Right cardiac atrium (tissue), 5 donors: ENCODE measurements at regions not wholly inside any gene's neighbourhood (a gene's known extent, or its start where the extent isn't known, plus 50 kb on each side); places are given as distances from the start of the nearest gene placed in this dataset.

ENCODE experiments used
- ATAC-seq, 2 donors: fragments of 200-7000 bp; cut with Tn5 transposase; one replicate each; pipeline versions ENCODE4 v1.8.0 to v1.9.1; 2020; ENCODE audit warnings: moderate library complexity in 2 of 2, mild to moderate bottlenecking in 1 of 2
- DNase-seq, 3 donors: peaks; one replicate each; pipeline ENCODE4 v3.0.0-alpha.2; 2020
- H3K27ac ChIP-seq: one replicate; pipeline ENCODE4 v1.5.1; 2013; ENCODE audit warnings: mild to moderate bottlenecking, low read length, control low read depth, moderate library complexity
- H3K27me3 ChIP-seq: one replicate; pipeline ENCODE4 v1.6.1; 2013; ENCODE audit not compliant: control insufficient read depth, insufficient read depth
- H3K4me1 ChIP-seq: one replicate; pipeline ENCODE4 v1.6.1; 2013; ENCODE audit warnings: low read length; ENCODE audit not compliant: control insufficient read depth, insufficient read depth
- H3K4me3 ChIP-seq: one replicate; pipeline ENCODE4 v1.5.1; 2013; ENCODE audit warnings: low read length, control low read depth
- H3K9me3 ChIP-seq: one replicate; pipeline ENCODE4 v1.6.1; 2013; ENCODE audit warnings: low read length; ENCODE audit not compliant: control insufficient read depth
- WGBS: extraction: QIAGEN DNeasy Blood & Tissue Kit; methylation state at CpG from one replicate; pipeline ENCODE4 v1.1.7; 2013; 5-methylcytosine and 5-hydroxymethylcytosine counted together
- intact Hi-C, 4 donors: fragments of 100-400 bp; cut with DNase I; formaldehyde crosslinking; loops; one replicate each; pipeline versions ENCODE4 v1.11.0 to v1.14.0; 2022 to 2023
- donor health status: healthy with polysubstance abuse.
- donor health status: DM: no; HTN: yes; CAD: no.
- donor health status: DM: no; HTN: no; CAD: no.
- donor health status: DM: no; HTN: yes; CAD: no; lungs with severe emphysema.
- donor health status: DM: yes; HTN: yes; CAD: no.

GRCh38 chr1:200336901-200337391 is 72.9 kb downstream of the ZNF281 start:
- H3K27me3 ChIP-seq: no peaks in the 10 kb centered on the region
- H3K4me1 ChIP-seq: no peaks in the 10 kb centered on the region
- DNase-seq: no peak
- WGBS: 35% methylated on average over 4 of the region's 4 CpGs
- H3K9me3 ChIP-seq: no peaks in the 10 kb centered on the region
- intact Hi-C loops: no loop called here
- no peak for ATAC-seq
- no peak overlapping the region for H3K27ac ChIP-seq
- H3K4me3 ChIP-seq: no peak overlapping the region

GRCh38 chr1:200336101-200336845 is 73.6 kb downstream of the ZNF281 start:
- no peak for ATAC-seq
- no peak overlapping the region for H3K27ac ChIP-seq
- no peak overlapping the region for H3K4me3 ChIP-seq
- no peaks in the 10 kb centered on the region for H3K9me3 ChIP-seq
- intact Hi-C loops: no loop called here
- 64% methylated on average over 4 of the region's 4 CpGs for WGBS
- no peaks in the 10 kb centered on the region for H3K4me1 ChIP-seq
- H3K27me3 ChIP-seq: no peaks in the 10 kb centered on the region
- no peak for DNase-seq

GRCh38 chr1:200334661-200335256 is 75.1 kb downstream of the ZNF281 start:
- Histone ChIP-seq H3K9me3 (no peaks in the 10 kb centered on the region), H3K4me1 (no peaks in the 10 kb centered on the region), H3K27ac (no peak overlapping the region), H3K4me3 (no peak overlapping the region), H3K27me3 (no peaks in the 10 kb centered on the region)
- DNase-seq (no peak), ATAC-seq (no peak)
- intact Hi-C loops: no loop called here
- 92% methylated on average over 2 of the region's 2 CpGs for WGBS

GRCh38 chr1:200333329-200333728 is 76.5 kb downstream of the ZNF281 start:
- ATAC-seq: no peak
- no peak for DNase-seq
- 93% methylated on average over 7 of the region's 7 CpGs for WGBS
- Histone ChIP-seq H3K27me3 (no peaks in the 10 kb centered on the region), H3K4me3 (no peak overlapping the region), H3K27ac (no peak overlapping the region), H3K9me3 (no peaks in the 10 kb centered on the region), H3K4me1 (no peaks in the 10 kb centered on the region)
- intact Hi-C loops: no loop called here

- ATAC-seq (no peak), DNase-seq (no peak)
Observed at GRCh38 chr1:200332716-200333115, 77.1 kb downstream of the ZNF281 start.

GRCh38 chr1:200330741-200331428 is 79.0 kb downstream of the ZNF281 start:
- no peak overlapping the region for H3K27ac ChIP-seq
- no peaks in the 10 kb centered on the region for H3K9me3 ChIP-seq
- H3K4me3 ChIP-seq: no peak overlapping the region
- H3K27me3 ChIP-seq: no peaks in the 10 kb centered on the region
- intact Hi-C loops: no loop called here
- 59% methylated on average over 15 of the region's 15 CpGs for WGBS
- DNase-seq (no peak), ATAC-seq (no peak)
- H3K4me1 ChIP-seq: no peaks in the 10 kb centered on the region

More at GRCh38 chr1:200332716-200333115, 77.1 kb downstream of the ZNF281 start:
- Histone ChIP-seq H3K4me1 (no peaks in the 10 kb centered on the region), H3K27ac (no peak overlapping the region), H3K9me3 (no peaks in the 10 kb centered on the region), H3K4me3 (no peak overlapping the region), H3K27me3 (no peaks in the 10 kb centered on the region)
- intact Hi-C loops: no loop called here

GRCh38 chr1:200329208-200329882 is 80.5 kb downstream of the ZNF281 start:
- Histone ChIP-seq H3K27ac (no peak overlapping the region), H3K27me3 (no peaks in the 10 kb centered on the region), H3K9me3 (no peaks in the 10 kb centered on the region), H3K4me1 (no peaks in the 10 kb centered on the region), H3K4me3 (no peak overlapping the region)
- intact Hi-C loops: no loop called here
- 72% methylated on average over 7 of the region's 7 CpGs for WGBS
- ATAC-seq: no peak
- DNase-seq: no peak

- Histone ChIP-seq H3K4me3 (no peak overlapping the region), H3K27me3 (no peaks in the 10 kb centered on the region), H3K4me1 (no peaks in the 10 kb centered on the region), H3K27ac (no peak overlapping the region), H3K9me3 (no peaks in the 10 kb centered on the region)
- no peak for ATAC-seq
- 66% methylated on average over 2 of the region's 2 CpGs for WGBS
- intact Hi-C loops: no loop called here
- no peak for DNase-seq
Observed at GRCh38 chr1:200328379-200328778, 81.5 kb downstream of the ZNF281 start.

- intact Hi-C loops: no loop called here
- 93% methylated on average over 2 of the region's 2 CpGs for WGBS
- H3K27me3 ChIP-seq: no peaks in the 10 kb centered on the region
- no peaks in the 10 kb centered on the region for H3K9me3 ChIP-seq
- no peaks in the 10 kb centered on the region for H3K4me1 ChIP-seq
- no peak overlapping the region for H3K4me3 ChIP-seq
- ATAC-seq (no peak), DNase-seq (no peak)
- H3K27ac ChIP-seq: no peak overlapping the region
Observed at GRCh38 chr1:200323856-200324400, 85.9 kb downstream of the ZNF281 start.

GRCh38 chr1:200319148-200319547 is 90.7 kb downstream of the ZNF281 start:
- 63% methylated on average over 1 of the region's 1 CpG for WGBS
- no peak for DNase-seq
- ATAC-seq: no peak
- intact Hi-C loops: no loop called here
- no peaks in the 10 kb centered on the region for H3K9me3 ChIP-seq
- H3K4me1 ChIP-seq: no peaks in the 10 kb centered on the region
- H3K27me3 ChIP-seq: no peaks in the 10 kb centered on the region
- no peak overlapping the region for H3K4me3 ChIP-seq
- H3K27ac ChIP-seq: no peak overlapping the region

- WGBS: 92% methylated on average over 2 of the region's 2 CpGs
- Histone ChIP-seq H3K27ac (no peak overlapping the region), H3K9me3 (no peaks in the 10 kb centered on the region), H3K27me3 (no peaks in the 10 kb centered on the region), H3K4me1 (no peaks in the 10 kb centered on the region), H3K4me3 (no peak overlapping the region)
- intact Hi-C loops: no loop called here
- no peak for DNase-seq
- ATAC-seq: no peak
Observed at GRCh38 chr1:200317236-200317635, 92.6 kb downstream of the ZNF281 start.
